ENCODE measurements at regions not wholly inside any gene's neighbourhood (a gene's known extent, or its start where the extent isn't known, plus 50 kb on each side); places are given as distances from the start of the nearest gene placed in this dataset.

GRCh38 chr13:36750046-36750445 is 69.0 kb upstream of the RFXAP start:
- Histone ChIP-seq H3K36me3 (ENCODE audit: control insufficient read depth, insufficient read depth, low read length) (no peaks in the 10 kb centered on the region), H3K27me3 (ENCODE audit: control insufficient read depth, insufficient read depth, low read length) (peaks cover 2% of the 10 kb centered on the region), H3K4me3 (ENCODE audit: low read depth, low read length) (no peak overlapping the region)
- TF ChIP-seq CTCF (IDR thresholded peaks at IDR 0.05; ENCODE audit: insufficient read depth, low read length, severe bottlenecking) = no peak
- DNase-seq (ENCODE audit: low read depth) (no peak), FAIRE-seq (no peak)

- no peak for TF ChIP-seq CTCF (IDR thresholded peaks at IDR 0.05; ENCODE audit: insufficient read depth, low read length, severe bottlenecking)
- no peak overlapping the region for H3K4me3 ChIP-seq (ENCODE audit: low read depth, low read length)
- H3K36me3 ChIP-seq (ENCODE audit: control insufficient read depth, insufficient read depth, low read length) = no peaks in the 10 kb centered on the region
- FAIRE-seq (no peak), DNase-seq (ENCODE audit: low read depth) (no peak)
- peaks cover 2% of the 10 kb centered on the region for H3K27me3 ChIP-seq (ENCODE audit: control insufficient read depth, insufficient read depth, low read length)
These were observed 68.6 kb upstream of the RFXAP start for GRCh38 chr13:36750461-36750860.

GRCh38 chr13:36750946-36751345 is 68.1 kb upstream of the RFXAP start:
- no peak overlapping the region for H3K4me3 ChIP-seq (ENCODE audit: low read depth, low read length)
- FAIRE-seq (no peak), DNase-seq (ENCODE audit: low read depth) (no peak)
- TF ChIP-seq CTCF (IDR thresholded peaks at IDR 0.05; ENCODE audit: insufficient read depth, low read length, severe bottlenecking) = no peak
- no peaks in the 10 kb centered on the region for H3K36me3 ChIP-seq (ENCODE audit: control insufficient read depth, insufficient read depth, low read length)
- H3K27me3 ChIP-seq (ENCODE audit: control insufficient read depth, insufficient read depth, low read length) = peaks cover 2% of the 10 kb centered on the region

GRCh38 chr13:36752673-36753072 is 66.3 kb upstream of the RFXAP start:
- TF ChIP-seq CTCF (IDR thresholded peaks at IDR 0.05; ENCODE audit: insufficient read depth, low read length, severe bottlenecking) = no peak
- Histone ChIP-seq H3K4me3 (ENCODE audit: low read depth, low read length) (no peak overlapping the region), H3K27me3 (ENCODE audit: control insufficient read depth, insufficient read depth, low read length) (peaks cover 2% of the 10 kb centered on the region), H3K36me3 (ENCODE audit: control insufficient read depth, insufficient read depth, low read length) (no peaks in the 10 kb centered on the region)
- FAIRE-seq = no peak
- no peak for DNase-seq (ENCODE audit: low read depth)

- no peak for FAIRE-seq
- TF ChIP-seq CTCF (IDR thresholded peaks at IDR 0.05; ENCODE audit: insufficient read depth, low read length, severe bottlenecking) = no peak
- no peak for DNase-seq (ENCODE audit: low read depth)
- Histone ChIP-seq H3K36me3 (ENCODE audit: control insufficient read depth, insufficient read depth, low read length) (no peaks in the 10 kb centered on the region), H3K27me3 (ENCODE audit: control insufficient read depth, insufficient read depth, low read length) (peaks cover 2% of the 10 kb centered on the region), H3K4me3 (ENCODE audit: low read depth, low read length) (no peak overlapping the region)
These were observed 65.8 kb upstream of the RFXAP start for GRCh38 chr13:36753176-36753575.

- no peaks in the 10 kb centered on the region for H3K36me3 ChIP-seq (ENCODE audit: control insufficient read depth, insufficient read depth, low read length)
- FAIRE-seq (no peak), DNase-seq (ENCODE audit: low read depth) (no peak)
- no peak for TF ChIP-seq CTCF (IDR thresholded peaks at IDR 0.05; ENCODE audit: insufficient read depth, low read length, severe bottlenecking)
- H3K27me3 ChIP-seq (ENCODE audit: control insufficient read depth, insufficient read depth, low read length) = peaks cover 2% of the 10 kb centered on the region
- H3K4me3 ChIP-seq (ENCODE audit: low read depth, low read length) = no peak overlapping the region
These were observed 60.7 kb upstream of the RFXAP start for GRCh38 chr13:36758345-36758744.

Measured in bronchial epithelial cell (primary cell).